HEK293T (cell line): ENCODE measurements at regions not wholly inside any gene's neighbourhood (a gene's known extent, or its start where the extent isn't known, plus 50 kb on each side); places are given as distances from the start of the nearest gene placed in this dataset.

Experiments
- ARNT ChIP-seq: fragments of 450-650 bp; IDR thresholded peaks from 2 replicates; pipeline ENCODE4 v1.6.1; 2017; ENCODE audit warnings: mild to moderate bottlenecking
- BHLHE40 ChIP-seq: fragments of 450-650 bp; IDR thresholded peaks from 2 replicates; pipeline ENCODE4 v1.6.1; 2016; ENCODE audit warnings: mild to moderate bottlenecking, moderate library complexity, borderline replicate concordance
- FOXK2 ChIP-seq: fragments of 450-650 bp; IDR thresholded peaks from 2 replicates; pipeline ENCODE4 v1.6.1; 2016; ENCODE audit warnings: mild to moderate bottlenecking
- FOXM1 ChIP-seq: fragments of 450-650 bp; IDR thresholded peaks from 2 replicates; pipeline ENCODE4 v1.6.1; 2017; ENCODE audit warnings: mild to moderate bottlenecking, borderline replicate concordance
- SP1 ChIP-seq: fragments of 450-650 bp; IDR thresholded peaks from 2 replicates; pipeline ENCODE4 v1.6.1; 2017
- SUZ12 ChIP-seq: fragments of 450-650 bp; IDR thresholded peaks from 2 replicates; pipeline ENCODE4 v1.6.1; 2016; ENCODE audit warnings: mild to moderate bottlenecking
- TARDBP ChIP-seq: fragments of 450-650 bp; IDR thresholded peaks from 2 replicates; pipeline ENCODE4 v1.6.1; 2016

GRCh38 chr17:71792966-71793365 is 327.9 kb upstream of the SOX9 start:
- TF ChIP-seq ARNT (no peak), TARDBP (no peak), SUZ12 (no peak), FOXM1 (no peak), SP1 (no peak), FOXK2 (no peak), BHLHE40 (no peak)
